HK-2 (cell line): ENCODE measurements at regions not wholly inside any gene's neighbourhood (a gene's known extent, or its start where the extent isn't known, plus 50 kb on each side); places are given as distances from the start of the nearest gene placed in this dataset.

ENCODE experiments used
- DNase-seq: peaks from one replicate; pipeline ENCODE4 v3.0.0-alpha.2; 2018; ENCODE audit not compliant: unreplicated experiment

- peak; percentile 1 for DNase-seq
Observed at GRCh38 chr5:124317451-124317850, 429.0 kb downstream of the ZNF608 start.

- DNase-seq: no peak
Observed at GRCh38 chr5:124315741-124316415, 430.6 kb downstream of the ZNF608 start.

GRCh38 chr5:124310453-124310852 lies 436.0 kb downstream of the ZNF608 start:
- DNase-seq: no peak

- no peak for DNase-seq
Observed at GRCh38 chr5:124309241-124309980, 437.0 kb downstream of the ZNF608 start.

- DNase-seq: no peak
Observed at GRCh38 chr5:124303366-124303765, 443.1 kb downstream of the ZNF608 start.

- no peak for DNase-seq
Observed at GRCh38 chr5:124302533-124302932, 443.9 kb downstream of the ZNF608 start.

GRCh38 chr5:124301850-124302249 lies 444.6 kb downstream of the ZNF608 start:
- DNase-seq: no peak

- no peak for DNase-seq
Observed at GRCh38 chr5:124300815-124301621, 445.4 kb downstream of the ZNF608 start.

GRCh38 chr5:124297826-124298225 lies 448.6 kb downstream of the ZNF608 start:
- DNase-seq: no peak

- DNase-seq: no peak
Observed at GRCh38 chr5:124292322-124292855, 454.1 kb downstream of the ZNF608 start.

GRCh38 chr5:124289641-124290311 lies 456.7 kb downstream of the ZNF608 start:
- DNase-seq: no peak

- no peak for DNase-seq
Observed at GRCh38 chr5:124289130-124289529, 457.3 kb downstream of the ZNF608 start.

- DNase-seq: no peak
Observed at GRCh38 chr5:124287813-124288212, 458.6 kb downstream of the ZNF608 start.

- no peak for DNase-seq
Observed at GRCh38 chr5:124285733-124286132, 460.7 kb downstream of the ZNF608 start.

- no peak for DNase-seq
Observed at GRCh38 chr5:124285071-124285470, 461.4 kb downstream of the ZNF608 start.

- no peak for DNase-seq
Observed at GRCh38 chr5:124283031-124283430, 463.4 kb downstream of the ZNF608 start.

- no peak for DNase-seq
Observed at GRCh38 chr5:124280079-124280478, 466.4 kb downstream of the ZNF608 start.

- no peak for DNase-seq
Observed at GRCh38 chr5:124279146-124279876, 467.1 kb downstream of the ZNF608 start.

- no peak for DNase-seq
Observed at GRCh38 chr5:124278636-124279035, 467.8 kb downstream of the ZNF608 start.

GRCh38 chr5:124277767-124278545 lies 468.5 kb downstream of the ZNF608 start:
- no peak for DNase-seq
